H1 (cell line): ENCODE measurements at regions not wholly inside any gene's neighbourhood (a gene's known extent, or its start where the extent isn't known, plus 50 kb on each side); places are given as distances from the start of the nearest gene placed in this dataset.

ENCODE experiments used
- GTF2F1 ChIP-seq: IDR thresholded peaks from 2 replicates; pipeline ENCODE4 v1.6.1; 2012; ENCODE audit warnings: low read depth, low read length, improper control_type of control experiment, borderline replicate concordance

DNA sequence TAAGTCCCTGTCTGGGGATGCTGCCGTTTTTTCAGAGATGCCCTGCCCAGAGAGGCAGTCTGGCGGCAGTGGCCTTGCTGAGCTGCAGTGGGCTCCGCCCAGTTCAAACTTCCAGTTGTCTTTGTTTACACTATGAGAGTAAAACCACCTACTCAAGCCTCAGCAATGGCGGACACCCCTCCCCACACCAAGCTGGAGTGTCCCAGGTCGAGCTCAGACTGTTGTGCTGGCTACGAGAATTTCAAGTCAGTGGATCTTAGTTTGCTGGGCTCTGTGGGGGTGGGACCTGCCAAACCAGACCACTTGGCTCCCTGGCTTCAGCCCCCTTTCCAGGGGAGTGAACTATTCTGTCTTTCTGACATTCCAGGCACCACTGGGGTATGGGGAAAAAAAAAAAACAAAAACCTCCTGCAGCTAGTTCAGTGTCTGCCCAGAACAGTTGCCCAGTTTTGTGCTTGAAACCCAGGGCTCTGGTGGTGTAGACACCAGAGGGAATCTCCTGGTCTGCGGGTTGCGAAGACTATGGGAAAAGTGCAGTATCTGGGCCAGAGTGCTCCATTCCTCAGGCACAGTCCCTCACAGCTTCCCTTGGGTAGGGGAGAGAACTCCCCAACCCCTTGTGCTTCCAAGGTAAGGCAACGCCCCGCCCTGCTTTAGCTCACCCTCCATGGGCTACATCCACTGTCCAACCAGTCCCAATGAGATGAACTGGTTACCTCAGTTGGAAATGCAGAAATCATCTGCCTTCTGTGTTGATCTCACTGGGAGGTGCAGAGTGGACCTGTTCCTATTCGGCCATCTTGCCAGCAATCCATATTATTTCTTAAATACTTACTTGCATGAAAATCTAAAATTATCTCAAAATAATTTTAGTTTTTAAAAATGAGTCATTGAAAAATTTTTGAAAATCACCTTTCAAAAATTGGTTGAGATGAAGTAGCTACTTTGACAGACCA lies 338.0 kb downstream of the OSR1 start (continued):
- no peak for TF ChIP-seq GTF2F1
